HG03520 (cell line): ENCODE measurements at regions not wholly inside any gene's neighbourhood (a gene's known extent, or its start where the extent isn't known, plus 50 kb on each side); places are given as distances from the start of the nearest gene placed in this dataset.
"Not testable (repeated sequence)": the region's sequence is repeated elsewhere in the genome, so short reads cannot be mapped to it uniquely, and the experiment has no call there.

Experiments used
- ATAC-seq: cut with Tn5 transposase; IDR thresholded peaks from one replicate; pipeline ENCODE4 v1.9.1; 2021; ENCODE audit warnings: mild to moderate bottlenecking, moderate library complexity; ENCODE audit not compliant: unreplicated experiment

DNA sequence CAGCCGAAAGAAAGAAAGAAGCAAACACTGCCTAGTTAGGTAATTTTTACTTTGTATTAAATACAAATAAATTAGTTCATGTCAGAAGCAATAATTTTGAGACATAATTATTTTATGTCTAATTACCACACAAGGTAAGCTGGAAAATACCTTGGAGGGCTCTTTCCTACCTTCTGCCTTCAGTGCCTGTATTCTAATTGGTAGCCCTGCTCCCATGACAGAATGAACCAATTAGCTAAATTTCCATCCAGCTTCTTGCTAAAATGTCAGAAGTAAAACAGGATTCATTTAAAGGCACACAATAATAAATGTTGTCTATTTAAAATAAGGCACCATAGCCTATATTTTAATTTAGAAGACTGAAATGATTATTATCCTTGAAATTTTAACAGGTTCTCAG lies 135.4 kb upstream of the POT1 start:
- no peak for ATAC-seq

DNA sequence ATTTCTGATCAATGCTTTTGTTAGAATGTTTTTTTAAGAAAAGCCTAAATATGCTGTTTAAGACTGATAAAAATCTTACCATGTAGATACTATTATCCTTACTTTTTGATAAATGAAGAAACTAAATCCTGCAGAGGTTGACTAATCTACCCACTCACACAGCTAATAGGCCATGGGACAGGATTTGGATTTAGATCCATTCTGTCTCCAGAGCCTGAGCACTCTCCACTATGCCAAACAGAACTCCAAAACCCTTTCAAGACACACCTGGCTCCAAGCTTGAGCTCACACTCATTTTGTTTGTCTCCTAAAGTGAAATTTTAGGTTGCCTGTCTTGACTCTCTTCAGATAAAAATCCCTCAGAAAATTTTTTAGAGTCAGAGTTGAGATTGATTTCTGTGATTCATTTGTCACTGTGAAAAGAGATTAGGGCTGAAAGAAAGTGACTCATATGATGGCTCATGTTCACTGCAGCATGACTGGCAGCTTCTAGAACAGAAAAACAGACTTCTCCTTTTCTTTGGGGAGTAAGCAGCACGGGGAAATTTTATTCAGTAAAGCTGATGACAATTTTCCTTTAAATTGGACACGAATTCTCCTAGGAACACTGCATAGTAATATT lies 132.3 kb upstream of the POT1 start:
- ATAC-seq: peak; percentile 91

DNA sequence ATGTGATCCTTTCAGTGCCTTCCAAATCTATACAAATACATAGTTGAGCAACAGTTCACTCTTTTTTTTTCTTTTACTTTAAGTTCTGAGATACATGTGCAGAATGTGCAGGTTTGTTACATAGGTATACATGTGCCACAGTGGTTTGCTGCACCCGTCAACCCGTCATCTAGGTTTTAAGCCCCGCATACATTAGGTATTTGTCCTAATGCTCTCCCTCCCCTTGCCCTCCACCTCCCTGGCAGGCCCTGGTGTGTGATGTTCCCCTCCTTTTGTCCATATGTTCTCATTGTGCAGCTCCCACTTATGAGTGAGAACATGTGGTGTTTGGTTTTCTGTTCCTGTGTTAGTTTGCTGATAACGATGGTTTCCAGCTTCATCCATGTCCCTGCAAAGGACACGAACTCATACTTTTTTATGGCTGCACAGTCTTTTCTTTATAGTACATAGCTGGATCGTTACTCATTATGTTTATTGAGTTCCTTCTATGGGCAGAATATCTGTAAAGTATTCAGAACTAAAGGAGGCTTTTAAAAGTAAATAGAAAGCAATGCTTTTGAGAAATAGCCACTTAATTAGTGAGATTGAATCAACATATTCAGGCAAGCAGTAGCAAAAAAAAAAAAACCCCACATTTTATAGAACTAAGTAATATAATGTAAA lies 131.6 kb upstream of the POT1 start:
- not testable (repeated sequence) for ATAC-seq

DNA sequence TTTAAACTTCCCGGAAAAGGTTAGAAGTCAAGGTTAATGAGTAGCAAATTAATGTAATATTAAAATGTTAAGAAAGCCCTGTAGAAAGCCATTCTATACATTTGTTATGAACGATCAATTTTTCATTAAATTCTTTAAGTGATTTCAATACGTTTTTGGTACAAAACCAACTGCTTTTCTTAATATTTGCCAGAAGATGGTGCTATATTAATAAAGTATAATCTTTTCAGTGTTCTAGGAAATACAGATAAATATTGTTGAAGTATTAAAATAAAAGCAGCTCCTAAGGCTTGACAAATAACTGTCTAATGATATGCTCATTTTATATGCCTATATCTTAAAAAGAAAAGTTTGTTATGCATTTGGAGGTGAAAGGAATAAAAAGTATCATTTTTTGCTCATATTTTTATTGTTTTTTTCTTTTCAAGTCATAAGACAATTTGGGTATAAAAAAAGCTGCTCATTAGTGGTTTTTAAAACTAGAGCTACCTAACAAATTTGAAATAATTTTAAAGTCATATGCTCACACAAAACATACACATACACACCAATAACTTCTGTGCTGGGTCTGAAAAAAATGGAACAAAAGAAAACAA lies 130.3 kb upstream of the POT1 start:
- no peak for ATAC-seq

DNA sequence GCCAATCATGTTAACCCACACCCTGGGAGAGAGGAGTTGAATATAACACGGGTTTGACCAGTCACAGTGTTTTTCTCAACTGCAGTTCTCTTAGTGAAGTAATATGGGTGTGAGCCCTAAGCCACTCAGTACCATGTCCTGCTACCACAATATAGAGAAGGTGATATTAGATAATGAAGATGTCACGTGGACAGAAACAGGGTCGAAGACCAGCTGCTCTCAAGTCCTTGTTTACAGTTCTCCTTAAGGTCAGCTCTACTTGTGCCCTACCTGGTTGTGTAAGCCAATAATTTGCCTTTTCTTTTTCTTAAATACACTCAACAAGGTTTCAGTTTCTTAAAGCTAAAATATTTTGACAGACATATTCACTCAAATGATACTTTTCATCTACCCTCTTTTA lies 128.3 kb upstream of the POT1 start:
- ATAC-seq: no peak

DNA sequence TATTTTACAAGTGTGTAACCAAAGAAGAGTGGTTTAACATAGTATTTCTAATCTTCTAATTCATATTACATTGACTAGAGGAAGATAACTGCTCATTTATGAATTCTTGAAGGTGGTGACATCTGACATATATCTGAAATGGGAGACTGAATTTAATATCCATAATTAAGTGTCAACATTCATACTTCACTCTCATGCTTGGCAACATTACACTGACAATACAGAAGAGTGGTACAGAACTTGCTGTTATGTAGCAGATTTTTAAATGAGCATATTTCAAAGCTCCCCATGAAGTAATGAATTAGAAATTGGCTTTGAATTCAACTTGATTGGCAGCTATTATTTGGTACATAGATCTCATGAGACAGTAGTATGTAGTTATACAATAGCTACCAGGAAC lies 125.8 kb upstream of the POT1 start:
- no peak for ATAC-seq

DNA sequence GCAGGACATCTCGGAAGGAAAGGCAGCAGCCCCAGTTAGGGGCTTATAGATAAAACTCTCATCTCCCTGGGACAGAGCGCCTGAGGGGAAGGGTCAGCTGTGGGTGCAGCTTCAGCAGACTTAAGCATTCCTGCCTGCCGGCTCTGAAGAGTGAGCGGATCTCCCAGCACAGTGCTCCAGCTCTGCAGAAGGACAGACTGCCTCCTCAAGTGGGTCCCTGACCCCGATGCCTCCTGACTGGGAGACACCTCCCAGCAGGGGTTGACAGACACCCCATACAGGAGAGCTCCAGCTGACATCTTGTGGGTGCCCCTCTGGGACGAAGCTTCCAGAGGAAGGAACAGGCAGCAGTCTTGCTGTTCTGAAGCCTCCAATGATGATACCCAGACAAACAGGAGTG lies 117.1 kb upstream of the POT1 start:
- no peak for ATAC-seq

DNA sequence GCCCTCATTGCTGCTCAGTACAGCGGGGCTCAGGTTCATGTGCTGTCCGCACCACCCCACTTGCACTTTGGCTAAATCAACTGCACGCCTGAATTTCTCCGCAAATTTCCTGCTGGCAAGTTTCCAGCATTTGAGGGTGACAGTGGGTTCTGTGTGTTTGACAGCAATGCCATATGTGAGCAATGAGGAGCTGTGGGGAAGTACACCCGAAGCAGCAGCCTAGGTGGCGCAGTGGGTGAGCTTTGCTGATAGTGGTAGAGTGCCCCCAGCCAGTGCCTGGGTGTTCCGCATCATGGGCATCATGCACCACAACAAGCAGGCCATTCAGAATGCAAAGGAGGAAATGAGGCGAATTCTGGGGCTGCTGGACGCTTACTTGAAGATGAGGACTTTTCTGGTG lies 103.9 kb upstream of the POT1 start:
- ATAC-seq: no peak

DNA sequence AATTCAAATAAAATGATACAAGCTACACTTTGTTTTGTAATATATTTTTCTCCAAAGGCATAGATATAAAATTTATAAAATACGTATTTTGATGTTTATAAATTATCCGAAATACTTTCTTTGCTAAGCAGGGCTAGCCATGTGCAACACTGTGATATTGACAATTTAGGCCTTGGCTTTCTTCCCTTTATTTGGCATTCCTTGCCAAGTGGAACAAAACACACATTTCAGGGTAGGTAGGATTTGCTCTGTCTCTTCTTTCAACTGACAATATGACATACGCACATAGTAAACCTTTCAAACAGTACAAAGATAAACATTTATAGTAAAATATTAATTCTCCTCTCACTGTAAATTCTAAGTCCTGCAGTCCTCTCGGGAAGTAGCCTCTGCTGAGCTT lies 103.3 kb upstream of the POT1 start:
- ATAC-seq: no peak

DNA sequence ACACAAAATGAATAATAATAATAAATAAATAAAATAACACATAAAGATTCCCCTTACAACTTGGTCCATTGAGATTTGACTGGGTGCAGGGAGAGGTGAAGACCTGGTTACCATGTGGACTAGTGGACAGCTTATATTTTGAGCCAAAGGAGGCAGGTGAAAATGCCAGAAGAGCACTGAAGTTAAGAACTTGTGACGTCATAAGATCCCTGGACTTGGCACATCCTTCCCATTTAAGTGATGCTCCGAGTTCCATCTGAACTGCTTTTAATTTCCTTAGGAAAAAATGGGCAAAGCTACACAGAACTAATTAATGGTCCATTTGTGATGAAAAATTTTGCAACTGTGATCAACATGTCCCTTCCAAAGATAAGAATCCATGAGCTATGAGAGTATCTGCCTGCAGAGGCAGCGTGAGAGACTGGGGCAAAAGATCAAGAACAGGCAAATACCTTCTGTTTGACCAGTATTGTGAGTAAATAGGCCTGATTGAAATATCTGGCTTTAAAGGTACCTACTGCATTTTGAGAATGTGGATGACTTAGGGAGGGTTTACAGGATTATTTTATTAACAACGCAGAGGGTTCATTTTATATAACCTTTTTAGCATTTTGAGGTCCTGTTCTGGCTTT lies 101.2 kb upstream of the POT1 start:
- ATAC-seq: no peak

DNA sequence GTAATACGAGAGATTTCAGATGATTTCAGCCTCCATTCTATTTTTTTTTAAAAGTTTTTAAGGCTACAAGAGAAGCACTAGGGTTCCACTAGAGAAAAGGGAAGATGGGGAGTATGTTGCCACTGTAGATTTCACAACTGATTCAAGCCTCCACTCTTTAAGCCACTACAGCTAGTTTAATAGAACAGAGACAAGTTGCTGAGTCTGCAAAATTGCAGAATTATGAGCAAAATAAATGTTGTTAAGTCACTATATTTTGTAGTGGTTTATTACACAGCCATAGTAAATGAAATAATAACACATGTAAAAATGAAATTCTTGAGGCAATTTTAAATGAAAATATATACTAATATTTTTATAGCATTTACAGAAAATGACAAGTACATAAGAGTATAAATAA lies 96.0 kb upstream of the POT1 start:
- no peak for ATAC-seq

DNA sequence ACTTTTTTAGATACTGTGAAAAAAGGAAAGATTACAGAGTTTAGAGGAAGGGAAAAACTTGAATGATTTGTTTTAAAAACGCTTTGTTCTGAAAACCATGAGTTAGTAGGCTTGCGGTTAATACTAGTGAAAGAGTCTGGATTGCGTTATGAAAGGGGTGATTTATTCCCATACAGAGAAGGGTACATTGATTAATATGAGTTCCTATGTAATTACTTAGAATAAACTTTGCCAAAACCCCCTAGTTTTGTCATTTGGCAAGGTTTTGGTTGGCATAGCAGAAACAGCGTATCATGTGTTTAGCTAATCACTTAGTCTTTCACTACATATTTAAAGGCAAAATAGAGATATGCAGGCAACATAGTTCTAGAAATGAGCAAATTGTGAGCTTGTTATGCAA lies 91.2 kb upstream of the POT1 start:
- ATAC-seq: no peak

DNA sequence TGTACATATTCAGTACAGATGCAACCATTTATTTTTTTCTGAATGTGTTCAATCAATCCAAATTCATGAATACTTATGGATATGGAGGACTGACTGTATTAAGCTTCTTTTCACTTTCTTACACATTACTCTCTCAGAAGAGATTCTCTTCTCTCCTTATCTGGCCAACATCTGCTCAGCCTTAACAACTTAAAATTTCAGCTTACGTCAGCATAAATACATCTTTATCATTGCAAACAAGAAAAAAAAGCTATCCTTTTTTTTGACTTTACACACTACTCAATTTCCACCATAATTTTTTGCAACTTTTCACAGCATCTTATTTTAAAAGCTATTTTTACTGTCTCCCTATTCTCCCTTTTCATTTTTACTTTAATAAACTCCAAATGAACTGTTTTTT lies 80.9 kb upstream of the POT1 start:
- ATAC-seq: no peak

DNA sequence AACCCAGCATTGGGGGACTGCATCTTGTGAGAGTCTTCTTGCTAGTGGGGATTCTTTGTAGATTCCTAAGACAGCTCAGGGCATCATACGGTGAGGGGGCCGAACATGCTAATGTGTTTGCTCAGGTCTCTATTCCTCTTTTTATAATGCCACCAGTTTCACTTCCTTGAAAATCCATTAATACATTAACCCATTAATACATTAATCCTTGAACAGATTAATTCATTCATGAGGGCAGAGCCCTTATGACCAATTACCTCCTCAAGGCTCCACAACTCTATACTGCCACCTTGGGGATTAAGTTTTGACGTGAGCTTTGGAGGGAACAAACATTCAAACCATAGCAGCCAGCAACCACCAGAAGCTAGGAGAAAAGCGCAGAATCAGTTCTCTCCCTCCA lies 67.2 kb upstream of the POT1 start:
- ATAC-seq: peak; percentile 51

DNA sequence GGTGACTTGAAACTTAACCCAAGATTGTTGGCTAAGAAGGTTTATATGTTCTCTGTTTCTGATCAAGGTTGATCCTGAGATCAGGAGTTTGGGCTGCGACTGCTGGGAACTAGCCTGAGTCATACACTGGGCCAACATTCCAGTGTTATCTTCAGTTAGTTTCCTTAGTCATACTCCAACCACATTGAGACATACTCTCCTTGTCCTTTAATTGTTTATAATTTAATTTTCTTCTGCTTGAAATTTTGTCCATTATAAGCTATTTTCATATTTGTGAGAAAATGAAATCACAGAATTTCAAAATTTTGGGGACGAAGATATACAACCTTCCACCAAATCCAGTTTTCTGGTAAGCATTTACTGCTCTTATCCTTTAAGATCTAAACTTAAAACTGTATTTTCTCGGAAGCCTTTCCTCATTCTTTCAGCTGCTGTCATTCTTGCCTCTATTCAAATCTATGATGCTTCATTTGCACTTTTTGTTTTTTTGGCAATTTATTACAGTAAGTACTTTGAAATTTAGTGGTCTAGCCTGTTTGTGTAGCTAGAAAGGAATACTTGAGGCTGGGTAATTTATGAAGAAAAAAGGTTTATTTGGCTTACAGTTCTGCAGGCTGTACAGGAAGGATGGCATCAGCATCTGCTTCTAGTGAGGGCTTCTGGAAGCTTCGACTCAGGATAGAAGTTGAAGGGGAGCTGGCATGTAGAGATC lies 63.4 kb upstream of the POT1 start:
- ATAC-seq: no peak

DNA sequence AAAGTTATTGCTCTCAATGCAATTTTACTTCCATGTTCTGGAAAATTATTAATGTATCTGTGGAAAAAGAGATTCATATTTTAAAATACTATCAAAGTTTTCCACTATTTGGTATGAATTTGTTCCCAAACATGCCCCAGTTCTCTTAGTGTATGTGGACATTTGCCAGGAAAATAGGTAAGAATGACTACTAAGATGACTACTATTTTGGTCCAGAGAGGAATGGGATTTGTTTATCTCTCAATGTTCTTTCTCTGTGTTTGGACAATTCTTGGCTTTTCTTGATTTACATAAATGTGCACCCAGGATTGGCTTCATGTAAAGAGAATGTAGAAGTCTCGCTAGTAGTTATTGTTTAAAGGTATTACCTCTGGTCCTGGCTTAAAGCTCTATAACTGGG lies 60.3 kb upstream of the POT1 start:
- ATAC-seq: no peak
